ENCODE measurements at regions not wholly inside any gene's neighbourhood (a gene's known extent, or its start where the extent isn't known, plus 50 kb on each side); places are given as distances from the start of the nearest gene placed in this dataset.

DNA sequence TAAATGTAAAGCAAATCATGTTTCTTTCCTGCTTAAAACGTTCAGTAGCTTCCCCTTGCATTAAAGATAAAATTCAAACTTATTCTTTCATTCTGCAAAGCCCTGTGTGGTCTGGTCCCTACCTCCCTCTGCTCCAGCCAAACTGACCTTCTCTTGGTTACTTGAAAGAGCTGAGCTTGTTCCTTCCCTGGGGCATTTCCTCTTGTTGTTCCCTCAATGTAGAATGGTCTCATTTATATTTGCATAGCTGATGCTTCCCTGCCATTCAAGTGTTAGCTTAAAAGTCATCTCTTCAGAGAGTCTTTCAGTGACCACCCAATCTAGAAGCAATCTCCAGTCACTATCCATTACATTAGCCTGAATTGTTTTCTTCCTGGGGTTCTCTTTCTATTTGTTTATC is 1618.5 kb upstream of the TENM4 start:
- Mint-ChIP-seq H3K4me3 (ENCODE audit: low read depth) (no peak overlapping the region), H3K27me3 (peaks cover 8% of the 10 kb centered on the region), H3K4me1 (ENCODE audit: low read depth) (peaks cover 7% of the 10 kb centered on the region), H3K36me3 (ENCODE audit: insufficient read depth) (no peaks in the 10 kb centered on the region), H3K9me3 (ENCODE audit: low read depth) (no peaks in the 10 kb centered on the region), H3K27ac (no peak overlapping the region)
- TF ChIP-seq, protein P1, sequence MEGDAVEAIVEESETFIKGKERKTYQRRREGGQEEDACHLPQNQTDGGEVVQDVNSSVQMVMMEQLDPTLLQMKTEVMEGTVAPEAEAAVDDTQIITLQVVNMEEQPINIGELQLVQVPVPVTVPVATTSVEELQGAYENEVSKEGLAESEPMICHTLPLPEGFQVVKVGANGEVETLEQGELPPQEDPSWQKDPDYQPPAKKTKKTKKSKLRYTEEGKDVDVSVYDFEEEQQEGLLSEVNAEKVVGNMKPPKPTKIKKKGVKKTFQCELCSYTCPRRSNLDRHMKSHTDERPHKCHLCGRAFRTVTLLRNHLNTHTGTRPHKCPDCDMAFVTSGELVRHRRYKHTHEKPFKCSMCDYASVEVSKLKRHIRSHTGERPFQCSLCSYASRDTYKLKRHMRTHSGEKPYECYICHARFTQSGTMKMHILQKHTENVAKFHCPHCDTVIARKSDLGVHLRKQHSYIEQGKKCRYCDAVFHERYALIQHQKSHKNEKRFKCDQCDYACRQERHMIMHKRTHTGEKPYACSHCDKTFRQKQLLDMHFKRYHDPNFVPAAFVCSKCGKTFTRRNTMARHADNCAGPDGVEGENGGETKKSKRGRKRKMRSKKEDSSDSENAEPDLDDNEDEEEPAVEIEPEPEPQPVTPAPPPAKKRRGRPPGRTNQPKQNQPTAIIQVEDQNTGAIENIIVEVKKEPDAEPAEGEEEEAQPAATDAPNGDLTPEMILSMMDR (IDR thresholded peaks at IDR 0.05; ENCODE audit: unreplicated experiment): no peak
- no peak for DNase-seq (ENCODE audit: low spot score, unreplicated experiment)

DNA sequence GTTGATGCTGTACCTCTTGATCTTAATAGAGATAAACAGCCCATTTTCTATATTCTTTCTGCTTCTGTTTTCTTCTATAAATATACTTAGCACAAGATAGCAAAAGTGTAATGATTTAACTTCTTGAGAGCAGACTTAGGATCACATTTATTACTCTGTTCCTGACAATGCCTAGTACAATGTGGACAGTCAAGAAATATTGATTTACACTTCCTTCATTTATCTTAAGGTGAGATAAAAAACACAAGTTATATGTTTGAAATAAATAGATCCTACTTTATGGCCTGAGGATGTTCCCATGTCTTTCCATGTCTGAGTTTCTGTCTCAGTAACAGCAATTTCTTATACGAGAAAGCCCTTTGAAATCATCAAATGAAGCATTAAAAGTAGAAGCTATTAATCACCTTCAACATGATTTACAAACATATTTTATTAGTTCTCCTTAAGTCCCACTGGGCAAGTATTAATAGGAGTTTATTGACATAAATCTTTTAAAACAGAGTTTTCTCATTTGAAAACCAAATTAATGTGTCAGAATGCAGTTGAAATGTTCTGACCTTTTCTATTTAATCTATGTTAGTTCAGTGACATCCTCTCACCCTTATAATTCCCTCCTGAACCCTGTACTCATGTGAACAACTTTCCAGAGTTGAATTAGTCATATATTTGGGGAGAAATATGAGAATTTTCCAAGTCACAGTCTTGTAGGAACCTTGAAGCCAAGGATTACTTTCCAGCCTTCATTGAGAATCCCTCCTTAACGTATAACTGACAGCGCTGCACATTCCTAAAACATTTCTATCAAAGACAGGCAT is 1611.7 kb upstream of the TENM4 start:
- peaks cover 10% of the 10 kb centered on the region for H3K4me1 Mint-ChIP-seq (ENCODE audit: low read depth)

DNA sequence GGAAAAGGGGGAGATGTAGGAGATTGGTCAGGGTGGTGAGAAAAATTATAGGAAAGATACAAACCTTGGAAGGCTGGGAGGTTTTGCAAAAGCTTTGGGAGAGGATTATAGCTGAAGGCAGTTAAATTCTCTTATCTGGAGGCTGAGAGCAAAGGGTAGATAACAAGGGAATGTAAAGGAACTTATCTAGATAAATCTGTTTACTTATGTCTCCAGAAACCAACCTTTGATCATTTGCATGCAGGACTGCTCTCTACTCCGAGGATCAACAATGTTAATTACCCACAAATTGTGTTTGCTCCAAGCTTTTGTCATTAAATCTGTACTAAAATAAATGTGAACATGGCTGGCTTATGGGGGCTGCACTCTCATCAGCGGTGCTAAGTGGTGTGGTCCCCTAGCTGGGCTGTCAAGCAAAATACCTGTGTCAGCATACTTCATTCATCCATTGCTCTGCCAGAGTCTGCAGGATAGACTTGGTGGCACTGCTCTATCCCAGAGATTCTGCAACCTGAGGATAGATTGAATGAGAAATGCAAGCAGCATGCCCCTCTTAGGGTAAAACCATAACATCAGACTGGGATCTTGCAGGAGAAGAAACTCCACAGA is 1599.2 kb upstream of the TENM4 start:
- Mint-ChIP-seq H3K27me3 (peaks cover 3% of the 10 kb centered on the region), H3K9me3 (ENCODE audit: low read depth) (peaks cover 35% of the 10 kb centered on the region), H3K27ac (no peak overlapping the region), H3K36me3 (ENCODE audit: insufficient read depth) (peaks cover 7% of the 10 kb centered on the region), H3K4me3 (ENCODE audit: low read depth) (peak overlapping the region; percentile 15), H3K4me1 (ENCODE audit: low read depth) (peaks cover 10% of the 10 kb centered on the region)
- TF ChIP-seq, protein P1 (IDR thresholded peaks at IDR 0.05; ENCODE audit: unreplicated experiment): no peak
- no peak for DNase-seq (ENCODE audit: low spot score, unreplicated experiment)

More for the DNA sequence above, 1611.7 kb upstream of the TENM4 start:
- Mint-ChIP-seq H3K27ac (no peak overlapping the region), H3K27me3 (no peaks in the 10 kb centered on the region), H3K4me3 (ENCODE audit: low read depth) (no peak overlapping the region), H3K36me3 (ENCODE audit: insufficient read depth) (no peaks in the 10 kb centered on the region), H3K9me3 (ENCODE audit: low read depth) (no peaks in the 10 kb centered on the region)
- TF ChIP-seq, protein P1 (IDR thresholded peaks at IDR 0.05; ENCODE audit: unreplicated experiment): no peak
- no peak for DNase-seq (ENCODE audit: low spot score, unreplicated experiment)

DNA sequence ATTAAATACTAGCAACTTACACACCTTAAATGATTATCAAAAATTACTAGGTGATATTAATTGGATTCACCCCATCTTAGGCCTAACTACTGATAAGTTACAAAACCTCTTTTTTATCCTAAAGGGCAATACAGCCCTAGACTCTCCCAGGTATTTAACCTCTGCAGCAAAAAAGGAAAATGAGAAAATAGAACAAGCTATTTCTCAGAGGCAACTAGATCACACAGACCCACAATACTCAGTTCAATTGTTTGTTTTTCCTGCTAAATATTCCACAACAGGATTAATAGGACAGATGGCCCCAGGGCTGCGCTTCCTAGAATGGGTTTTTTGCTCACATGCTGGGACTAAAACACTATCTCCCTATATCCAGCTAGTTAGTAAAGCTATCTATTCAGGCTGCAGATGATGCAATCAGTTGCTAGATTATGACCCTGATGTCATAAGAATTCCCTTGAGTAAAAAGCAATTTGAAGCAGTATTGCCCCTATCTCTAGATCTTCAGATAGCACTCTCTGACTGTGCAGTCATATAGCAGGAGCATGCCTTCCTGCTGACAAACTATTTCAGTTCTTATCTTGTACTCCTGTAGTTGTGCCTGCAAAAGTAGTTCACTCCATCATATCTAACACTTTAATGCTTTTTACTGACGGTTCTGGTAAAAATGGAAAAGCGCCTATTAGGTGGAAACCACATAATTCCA is 1595.5 kb upstream of the TENM4 start:
- H3K4me1 Mint-ChIP-seq (ENCODE audit: low read depth): peaks cover 13% of the 10 kb centered on the region
- H3K9me3 Mint-ChIP-seq (ENCODE audit: low read depth): peaks cover 45% of the 10 kb centered on the region
- H3K27ac Mint-ChIP-seq: no peak overlapping the region
- H3K27me3 Mint-ChIP-seq: no peaks in the 10 kb centered on the region
- H3K36me3 Mint-ChIP-seq (ENCODE audit: insufficient read depth): peaks cover 7% of the 10 kb centered on the region
- H3K4me3 Mint-ChIP-seq (ENCODE audit: low read depth): no peak overlapping the region
- TF ChIP-seq, protein P1 (IDR thresholded peaks at IDR 0.05; ENCODE audit: unreplicated experiment): no peak
- DNase-seq (ENCODE audit: low spot score, unreplicated experiment): no peak

DNA sequence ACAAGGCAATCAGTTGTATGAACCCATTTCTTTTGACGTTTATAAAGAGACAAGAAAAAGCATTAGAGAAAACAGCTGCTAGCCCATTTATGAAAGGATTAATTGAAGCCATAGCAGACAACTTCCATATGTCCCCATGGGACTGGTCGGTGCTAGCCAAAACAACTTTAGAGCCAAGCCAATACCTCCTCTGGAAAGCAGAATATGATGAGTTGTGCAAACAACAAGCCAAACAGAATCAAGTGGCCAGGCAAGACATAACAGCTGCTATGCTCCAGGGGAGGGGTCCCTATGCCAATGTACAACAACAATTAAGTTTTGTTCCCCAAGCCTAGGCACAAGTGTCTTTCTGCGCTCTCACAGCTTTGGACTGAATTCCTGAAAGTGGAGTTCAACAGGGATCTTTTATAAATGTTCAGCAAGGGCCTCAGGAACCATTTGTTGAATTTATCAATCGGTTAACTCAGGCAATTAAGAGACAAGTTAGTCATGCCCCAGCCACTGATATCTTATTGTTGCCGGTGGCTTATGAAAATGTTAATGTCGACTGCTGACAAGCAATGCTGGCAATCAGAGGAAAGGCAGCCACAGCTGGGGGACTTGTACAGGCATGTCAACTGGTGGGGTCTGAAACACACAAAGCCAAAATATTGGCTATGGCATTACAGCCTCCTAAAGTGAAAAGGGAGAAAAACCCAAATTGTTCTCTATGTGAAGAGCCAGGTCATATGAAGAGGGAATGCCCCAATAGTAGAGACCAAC is 1593.1 kb upstream of the TENM4 start:
- Mint-ChIP-seq H3K36me3 (ENCODE audit: insufficient read depth) (peaks cover 7% of the 10 kb centered on the region), H3K4me1 (ENCODE audit: low read depth) (peaks cover 6% of the 10 kb centered on the region), H3K9me3 (ENCODE audit: low read depth) (peaks cover 41% of the 10 kb centered on the region), H3K27ac (peak overlapping the region; percentile 70), H3K27me3 (no peaks in the 10 kb centered on the region), H3K4me3 (ENCODE audit: low read depth) (no peak overlapping the region)
- TF ChIP-seq, protein P1 (IDR thresholded peaks at IDR 0.05; ENCODE audit: unreplicated experiment): no peak
- DNase-seq (ENCODE audit: low spot score, unreplicated experiment): no peak

Data from progenitor cell of endocrine pancreas (in vitro differentiated cells).